ENCODE measurements at regions not wholly inside any gene's neighbourhood (a gene's known extent, or its start where the extent isn't known, plus 50 kb on each side); places are given as distances from the start of the nearest gene placed in this dataset.

- no peak for TF ChIP-seq GABPA (IDR thresholded peaks at IDR 0.05; ENCODE audit: low read depth)
- TF ChIP-seq REST (IDR thresholded peaks at IDR 0.05; ENCODE audit: insufficient replicate concordance, low read depth), result no peak
- no peak for TF ChIP-seq CTCF (IDR thresholded peaks at IDR 0.05; ENCODE audit: insufficient read depth, low read length)
- TF ChIP-seq SPI1 (IDR thresholded peaks at IDR 0.05; ENCODE audit: borderline replicate concordance, low read depth), result no peak
- no peak for TF ChIP-seq POLR2AphosphoS5 (IDR thresholded peaks at IDR 0.05; ENCODE audit: low read depth)
- no peak overlapping the region for H3K4me3 ChIP-seq (replicated peaks; ENCODE audit: insufficient read depth, low read length)
- DNase-seq (ENCODE audit: low read depth in 1 of 2, low spot score in 1 of 2), result no peak
- no peak overlapping the region for H3K27ac ChIP-seq (replicated peaks)
- no peaks in the 10 kb centered on the region for H3K27me3 ChIP-seq (ENCODE audit: insufficient read depth, poor library complexity, severe bottlenecking)
Measured at GRCh38 chr15:26477044-26477443, 295.8 kb downstream of the GABRB3 start.

- DNase-seq (ENCODE audit: low read depth in 1 of 2, low spot score in 1 of 2), result no peak
- no peaks in the 10 kb centered on the region for H3K27me3 ChIP-seq (ENCODE audit: insufficient read depth, poor library complexity, severe bottlenecking)
- H3K4me3 ChIP-seq (replicated peaks; ENCODE audit: insufficient read depth, low read length), result no peak overlapping the region
- TF ChIP-seq POLR2AphosphoS5 (IDR thresholded peaks at IDR 0.05; ENCODE audit: low read depth), result no peak
- H3K27ac ChIP-seq (replicated peaks), result no peak overlapping the region
Measured at GRCh38 chr15:26475554-26475953, 297.3 kb downstream of the GABRB3 start.

- TF ChIP-seq SPI1 (IDR thresholded peaks at IDR 0.05; ENCODE audit: borderline replicate concordance, low read depth) (no peak), CTCF (IDR thresholded peaks at IDR 0.05; ENCODE audit: insufficient read depth, low read length) (no peak), GABPA (IDR thresholded peaks at IDR 0.05; ENCODE audit: low read depth) (no peak), REST (IDR thresholded peaks at IDR 0.05; ENCODE audit: insufficient replicate concordance, low read depth) (no peak), POLR2AphosphoS5 (IDR thresholded peaks at IDR 0.05; ENCODE audit: low read depth) (no peak)
- Histone ChIP-seq H3K27me3 (ENCODE audit: insufficient read depth, poor library complexity, severe bottlenecking) (no peaks in the 10 kb centered on the region), H3K4me3 (replicated peaks; ENCODE audit: insufficient read depth, low read length) (no peak overlapping the region), H3K27ac (replicated peaks) (no peak overlapping the region)
- no peak for DNase-seq (ENCODE audit: low read depth in 1 of 2, low spot score in 1 of 2)
Measured at GRCh38 chr15:26472661-26473060, 300.2 kb downstream of the GABRB3 start.

GRCh38 chr15:26461847-26462608 lies 310.8 kb downstream of the GABRB3 start:
- no peak overlapping the region for H3K4me3 ChIP-seq (replicated peaks; ENCODE audit: insufficient read depth, low read length)
- no peak for TF ChIP-seq POLR2AphosphoS5 (IDR thresholded peaks at IDR 0.05; ENCODE audit: low read depth)
- no peak for TF ChIP-seq SPI1 (IDR thresholded peaks at IDR 0.05; ENCODE audit: borderline replicate concordance, low read depth)
- no peak for TF ChIP-seq GABPA (IDR thresholded peaks at IDR 0.05; ENCODE audit: low read depth)
- TF ChIP-seq REST (IDR thresholded peaks at IDR 0.05; ENCODE audit: insufficient replicate concordance, low read depth), result no peak
- TF ChIP-seq CTCF (IDR thresholded peaks at IDR 0.05; ENCODE audit: insufficient read depth, low read length), result no peak
- H3K27me3 ChIP-seq (ENCODE audit: insufficient read depth, poor library complexity, severe bottlenecking), result no peaks in the 10 kb centered on the region
- H3K27ac ChIP-seq (replicated peaks), result no peak overlapping the region
- no peak for DNase-seq (ENCODE audit: low read depth in 1 of 2, low spot score in 1 of 2)

Measured in HL-60 (cell line).